ENCODE measurements at regions not wholly inside any gene's neighbourhood (a gene's known extent, or its start where the extent isn't known, plus 50 kb on each side); places are given as distances from the start of the nearest gene placed in this dataset.

- DNase-seq: no peak
Observed at GRCh38 chr11:70810681-70811080, 412.4 kb downstream of the CTTN start.

DNA sequence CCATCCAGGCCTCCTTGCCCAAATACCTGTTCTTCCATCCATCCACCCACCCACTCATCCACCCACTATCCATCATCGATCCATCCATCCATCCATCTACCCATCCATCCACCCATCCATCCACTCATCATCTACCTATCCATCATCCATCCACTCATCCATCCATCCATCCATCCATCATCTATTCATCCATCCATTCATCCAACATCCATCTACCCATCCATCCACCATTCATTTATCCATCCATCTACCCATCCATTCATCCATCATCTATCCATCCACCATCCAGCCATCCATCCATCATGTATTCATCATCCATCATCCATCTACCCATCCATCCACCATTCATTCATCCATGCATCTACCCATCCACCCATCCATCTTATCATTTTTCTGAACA lies 413.2 kb downstream of the CTTN start:
- DNase-seq: no peak

DNA sequence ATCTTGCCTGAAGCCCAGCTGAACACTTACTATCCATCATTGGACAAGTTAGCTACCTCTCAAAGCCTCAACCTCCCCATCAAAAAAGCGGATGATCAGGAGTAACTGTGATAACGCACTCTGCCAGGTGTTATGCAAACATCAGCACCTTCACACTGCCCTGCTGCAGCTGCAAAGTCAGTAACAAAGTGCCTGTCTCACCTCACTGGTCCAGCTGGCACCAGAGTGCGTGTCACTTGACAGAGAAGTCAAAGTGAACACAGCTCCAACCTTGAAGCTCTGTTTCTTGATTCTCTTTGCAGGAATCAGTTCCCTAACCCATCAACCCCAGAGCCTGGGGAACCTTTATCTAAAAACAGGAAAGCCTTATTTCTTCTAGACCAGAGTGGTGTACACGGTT lies 413.6 kb downstream of the CTTN start:
- DNase-seq: no peak

DNA sequence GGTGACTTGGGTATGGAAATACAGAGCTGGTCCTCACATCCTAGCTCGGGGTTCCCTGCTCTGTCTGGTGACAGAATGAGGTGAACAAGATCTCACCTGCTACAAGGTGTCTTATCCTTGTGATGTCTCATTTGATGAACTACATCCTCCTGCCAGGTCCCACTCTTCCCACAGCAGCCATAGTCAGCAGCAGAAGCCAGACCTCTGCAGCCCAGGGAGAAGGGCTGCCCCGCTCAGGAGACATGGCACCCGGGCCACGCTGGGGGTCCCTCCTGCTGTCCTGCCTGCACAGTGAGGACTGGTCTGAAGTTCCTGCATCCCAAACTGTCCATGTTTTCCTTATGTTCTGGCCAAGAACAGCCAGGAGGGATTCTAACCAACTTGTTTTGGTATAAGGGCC lies 414.1 kb downstream of the CTTN start:
- DNase-seq: no peak

DNA sequence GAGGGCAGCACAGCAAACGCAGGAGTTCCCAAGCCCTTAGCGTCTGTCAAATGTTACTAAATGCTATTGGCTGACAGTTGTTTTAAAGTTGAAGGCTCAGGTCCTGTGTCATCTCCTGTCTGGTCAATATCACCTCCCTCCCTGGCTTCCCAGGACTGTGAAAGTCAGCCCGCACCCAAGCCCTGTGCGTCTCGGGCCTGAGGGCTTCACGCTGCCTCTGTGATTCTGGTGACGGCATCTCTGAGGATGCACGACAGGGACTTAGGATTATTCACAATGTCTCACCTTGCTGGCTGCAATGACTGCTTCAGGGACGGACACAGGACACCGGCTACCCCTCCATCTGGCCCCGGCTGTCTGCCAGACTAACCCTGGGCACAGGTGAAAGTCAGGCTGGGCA lies 415.3 kb downstream of the CTTN start:
- DNase-seq: no peak

DNA sequence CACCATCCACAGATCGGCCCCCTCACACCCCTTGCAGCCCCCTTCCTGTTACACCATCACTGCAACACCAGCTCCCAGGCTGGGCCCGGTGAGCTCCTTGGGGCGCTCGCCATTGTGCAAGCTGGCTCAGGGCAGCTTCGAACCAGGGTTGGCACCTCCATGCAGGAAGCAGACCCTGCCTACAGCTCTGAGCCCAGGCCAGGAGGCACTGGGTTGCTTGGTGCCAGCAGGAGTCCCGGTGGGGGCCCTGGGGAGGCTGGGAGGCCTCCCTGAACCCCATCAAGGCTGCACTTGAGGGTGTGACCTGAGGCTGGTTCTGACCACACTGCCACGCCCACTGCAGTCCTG lies 417.1 kb downstream of the CTTN start:
- DNase-seq: no peak

- no peak for DNase-seq
Observed at GRCh38 chr11:70816156-70816678, 417.9 kb downstream of the CTTN start.

- no peak for DNase-seq
Observed at GRCh38 chr11:70818351-70818750, 420.0 kb downstream of the CTTN start.

DNA sequence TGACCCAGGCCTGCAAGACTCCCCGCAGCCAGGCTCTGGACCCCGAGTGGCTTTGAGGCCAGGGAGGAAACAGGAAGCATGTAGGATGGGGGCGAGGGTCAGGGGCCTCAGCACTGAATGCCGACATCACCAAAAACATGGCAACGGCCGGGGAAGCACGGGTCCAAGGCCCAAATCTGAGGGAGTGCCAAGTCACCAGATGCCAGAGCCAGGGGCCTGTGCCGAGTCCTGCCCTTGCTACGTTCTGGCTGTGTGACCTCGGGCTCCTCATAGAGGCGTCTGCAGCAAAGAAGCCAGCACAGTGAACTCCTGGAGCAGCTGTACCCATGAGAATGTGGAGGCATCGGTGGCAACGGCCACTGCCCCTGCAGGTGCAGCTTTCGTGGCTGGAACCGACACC lies 420.7 kb downstream of the CTTN start:
- DNase-seq: no peak

GRCh38 chr11:70820311-70820710 lies 422.0 kb downstream of the CTTN start:
- DNase-seq: no peak

DNA sequence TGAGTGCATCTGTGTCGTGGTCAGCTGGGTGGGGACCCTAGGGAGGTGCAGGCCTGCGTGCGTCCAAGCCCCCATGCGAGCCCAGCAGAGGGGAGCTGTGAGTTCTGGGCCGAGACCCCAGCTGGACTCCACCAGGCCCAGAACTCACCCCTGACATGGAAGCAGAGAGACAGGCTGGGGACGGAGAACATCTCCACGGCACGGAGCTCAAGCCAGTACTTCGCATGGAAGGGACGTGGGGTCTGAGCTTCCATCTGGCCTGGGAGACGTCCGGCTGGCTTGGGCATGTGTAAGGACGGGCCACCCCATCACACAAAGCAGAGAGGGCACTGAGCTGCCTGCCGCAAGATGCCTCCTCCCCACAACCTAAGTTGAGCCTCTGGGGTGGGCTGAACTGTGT lies 422.4 kb downstream of the CTTN start:
- no peak for DNase-seq

GRCh38 chr11:70823771-70824170 lies 425.4 kb downstream of the CTTN start:
- no peak for DNase-seq

GRCh38 chr11:70824605-70825245 lies 426.4 kb downstream of the CTTN start:
- no peak for DNase-seq

- DNase-seq: no peak
Observed at GRCh38 chr11:70825893-70826540, 426.4 kb downstream of the SHANK2 start.

DNA sequence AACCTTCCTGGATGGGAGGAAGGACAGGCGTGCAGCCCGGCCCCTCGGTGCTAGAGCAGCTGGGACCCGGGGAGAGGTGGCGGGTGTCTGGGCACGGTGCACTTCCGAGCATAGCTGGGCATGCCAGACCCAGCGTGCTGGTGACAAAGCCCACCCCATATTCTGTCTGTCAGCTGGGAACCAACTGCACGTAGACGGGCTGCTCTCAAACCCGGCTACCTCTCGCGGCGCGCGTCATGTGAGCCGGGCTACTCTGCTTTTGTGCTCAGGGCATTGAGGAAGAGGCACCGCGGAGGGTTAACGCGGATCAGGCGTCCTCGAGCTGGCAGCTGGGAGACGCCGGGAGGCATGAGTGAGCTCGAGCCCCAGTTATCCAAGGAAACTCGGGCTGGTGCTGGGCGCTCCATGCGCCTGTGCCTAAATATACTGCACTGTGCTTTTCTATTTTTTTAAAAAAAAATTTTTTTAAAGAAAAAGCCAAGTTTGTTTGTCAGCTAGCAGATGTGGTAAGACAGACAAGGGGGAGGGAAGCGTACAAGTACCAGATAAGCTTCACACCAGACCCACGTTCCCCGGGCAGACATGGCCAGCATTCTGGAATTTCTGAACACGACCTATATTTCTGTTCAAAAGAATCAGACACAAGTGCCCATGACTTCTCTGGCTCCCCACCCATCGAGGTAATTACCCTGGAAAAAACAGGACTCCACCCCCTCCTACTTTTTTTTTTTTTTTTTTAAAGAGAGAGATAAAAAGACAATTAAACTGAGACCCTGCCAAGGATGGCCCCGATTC lies 425.6 kb downstream of the SHANK2 start:
- no peak for DNase-seq

GRCh38 chr11:70828593-70829082 lies 423.7 kb downstream of the SHANK2 start:
- no peak for DNase-seq

GRCh38 chr11:70829134-70829885 lies 423.1 kb downstream of the SHANK2 start:
- DNase-seq: no peak

GRCh38 chr11:70829886-70830272 lies 422.5 kb downstream of the SHANK2 start:
- no peak for DNase-seq

DNA sequence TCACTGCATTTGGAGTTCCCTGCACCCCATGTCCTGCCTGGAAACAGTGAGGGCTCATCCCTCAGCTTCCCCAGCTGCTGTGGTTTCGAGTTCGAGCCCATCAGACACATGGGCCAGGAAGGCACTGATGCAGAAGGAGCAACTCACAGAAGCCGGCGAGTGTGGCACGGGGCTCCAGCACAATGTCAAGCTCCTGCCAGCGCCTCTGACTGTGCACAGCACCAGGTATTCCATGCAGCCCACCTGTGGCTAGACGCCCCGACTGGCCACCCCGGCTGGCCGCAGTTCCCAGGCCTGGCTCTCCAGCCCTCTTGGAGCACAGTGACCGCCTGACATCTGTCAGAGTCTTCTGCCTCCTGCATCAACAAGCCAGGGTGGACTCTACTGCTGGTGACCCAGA lies 419.4 kb downstream of the SHANK2 start:
- DNase-seq: no peak

DNA sequence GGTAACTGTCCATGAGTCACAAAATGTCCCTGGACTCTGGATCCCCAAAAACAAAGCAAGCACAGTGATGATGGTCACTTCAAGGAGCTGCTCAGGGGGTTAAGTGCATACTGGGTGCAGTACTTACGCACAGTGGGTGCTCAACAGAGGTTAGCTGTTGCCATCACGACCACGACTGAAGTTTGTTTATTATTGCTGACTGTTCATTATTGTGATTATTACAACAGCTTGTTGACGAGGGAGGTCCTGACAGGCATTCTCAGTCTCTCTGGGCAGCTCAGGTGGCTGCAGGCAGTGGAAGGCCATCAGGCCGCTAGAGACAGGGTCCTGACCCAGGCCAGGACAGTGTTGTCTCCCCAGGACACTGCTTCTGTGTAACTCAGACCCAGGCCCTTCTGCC lies 418.8 kb downstream of the SHANK2 start:
- DNase-seq: no peak

DNA sequence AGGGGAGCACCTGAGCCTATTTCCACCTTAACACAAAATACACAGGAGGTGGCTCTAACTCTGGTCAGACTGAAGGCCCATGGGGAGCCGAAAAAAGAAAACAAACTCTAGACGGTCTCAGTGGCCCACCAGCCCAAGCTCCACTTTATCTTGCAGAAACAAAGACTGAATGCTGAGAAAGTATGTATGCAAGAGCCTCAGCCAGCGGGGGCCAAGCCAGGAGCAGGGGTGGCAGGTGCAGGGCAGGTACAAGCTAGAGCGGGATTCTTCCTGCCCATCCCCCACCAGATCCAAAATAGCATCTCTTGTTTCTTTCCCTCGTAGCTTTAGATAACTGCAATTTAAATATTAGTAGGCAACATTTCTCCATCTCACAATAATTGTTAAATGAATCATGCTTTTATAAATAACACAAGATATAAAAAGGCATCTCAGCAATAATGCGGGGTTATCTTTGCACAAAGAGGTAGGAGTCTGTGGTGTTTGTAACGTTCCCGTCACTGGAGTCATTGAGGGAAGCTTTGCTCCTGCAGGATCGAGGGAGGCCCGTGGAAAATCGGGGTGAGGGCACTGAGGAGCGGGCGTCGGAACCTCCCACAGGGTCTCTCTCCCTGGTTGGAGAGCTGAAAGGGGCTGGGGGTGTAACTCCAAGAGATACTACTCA lies 418.0 kb downstream of the SHANK2 start:
- DNase-seq: no peak

- DNase-seq: no peak
Observed at GRCh38 chr11:70834984-70835560, 417.3 kb downstream of the SHANK2 start.

Data from stimulated activated CD4-positive, alpha-beta T cell treated with anti-CD3 and anti-CD28 coated beads, Interleukin-1b, Interleukin-23, amount 100 ng/mL, for 48 hours (primary cell).